Mucosa of rectum (tissue), 2 donors: ENCODE measurements at regions not wholly inside any gene's neighbourhood (a gene's known extent, or its start where the extent isn't known, plus 50 kb on each side); places are given as distances from the start of the nearest gene placed in this dataset.
"Not testable (repeated sequence)": the region's sequence is repeated elsewhere in the genome, so short reads cannot be mapped to it uniquely, and the experiment has no call there.

Source experiments
- H3K27ac ChIP-seq, 2 donors: one replicate each; pipeline ENCODE4 v1.7.0; 2013; ENCODE audit warnings: inconsistent platforms in 2 of 2, low read depth in 2 of 2, low read length in 2 of 2
- H3K27me3 ChIP-seq, 2 donors: one replicate each; pipeline ENCODE4 v1.7.0; 2013; ENCODE audit warnings: low read length in 2 of 2; ENCODE audit not compliant: control insufficient read depth in 2 of 2, insufficient read depth in 2 of 2
- H3K36me3 ChIP-seq, 2 donors: one replicate each; pipeline ENCODE4 v1.7.0; 2013; ENCODE audit warnings: low read length in 2 of 2; ENCODE audit not compliant: control insufficient read depth in 2 of 2, insufficient read depth in 2 of 2
- H3K4me1 ChIP-seq, 2 donors: one replicate each; pipeline ENCODE4 v1.7.0; 2013; ENCODE audit warnings: low read length in 2 of 2, mild to moderate bottlenecking in 1 of 2; ENCODE audit not compliant: control insufficient read depth in 2 of 2, insufficient read depth in 2 of 2
- H3K4me3 ChIP-seq, 2 donors: one replicate each; pipeline ENCODE4 v1.7.0; 2013; ENCODE audit warnings: low read length in 2 of 2
- H3K9ac ChIP-seq, 2 donors: one replicate each; pipeline ENCODE4 v1.7.0; 2013; ENCODE audit warnings: low read length in 2 of 2, low read depth in 1 of 2, mild to moderate bottlenecking in 1 of 2
- H3K9me3 ChIP-seq, 2 donors: one replicate each; pipeline ENCODE4 v1.7.0; 2013; ENCODE audit warnings: low read length in 2 of 2; ENCODE audit not compliant: control insufficient read depth in 2 of 2
- donor health status: healthy.
- donor health status: Normal muscosa, but diverticular disease.

- Histone ChIP-seq H3K27ac (no peak overlapping the region), H3K4me3 (no peak overlapping the region), H3K9me3 (peaks cover 0 to 2% of the 10 kb centered on the region in 2 donors), H3K9ac (no peak overlapping the region), H3K36me3 (no peaks in the 10 kb centered on the region), H3K27me3 (no peaks in the 10 kb centered on the region), H3K4me1 (no peaks in the 10 kb centered on the region)
Observed at GRCh38 chr16:64265756-64266155, 856.1 kb downstream of the CDH11 start.

GRCh38 chr16:64260631-64261401 is 861.0 kb downstream of the CDH11 start:
- not testable (repeated sequence) for H3K27me3 ChIP-seq

GRCh38 chr16:64254443-64255367 is 867.2 kb downstream of the CDH11 start:
- no peaks in the 10 kb centered on the region for H3K36me3 ChIP-seq
- no peaks in the 10 kb centered on the region for H3K4me1 ChIP-seq
- no peaks in the 10 kb centered on the region for H3K9me3 ChIP-seq
- H3K4me3 ChIP-seq: no peak overlapping the region
- no peak overlapping the region for H3K9ac ChIP-seq
- no peak overlapping the region for H3K27ac ChIP-seq
- H3K27me3 ChIP-seq: no peaks in the 10 kb centered on the region

More at GRCh38 chr16:64260631-64261401, 861.0 kb downstream of the CDH11 start:
- not testable (repeated sequence) for H3K4me3 ChIP-seq, H3K4me1 ChIP-seq, H3K9me3 ChIP-seq, H3K27ac ChIP-seq, H3K9ac ChIP-seq, H3K36me3 ChIP-seq

- Histone ChIP-seq H3K4me3 (no peak overlapping the region), H3K4me1 (no peaks in the 10 kb centered on the region), H3K27ac (no peak overlapping the region), H3K9me3 (no peaks in the 10 kb centered on the region), H3K27me3 (no peaks in the 10 kb centered on the region), H3K36me3 (no peaks in the 10 kb centered on the region), H3K9ac (no peak overlapping the region)
Observed at GRCh38 chr16:64253525-64253924, 868.3 kb downstream of the CDH11 start.

- Histone ChIP-seq H3K9ac (no peak overlapping the region), H3K4me3 (no peak overlapping the region), H3K9me3 (no peaks in the 10 kb centered on the region), H3K4me1 (no peaks in the 10 kb centered on the region), H3K27ac (no peak overlapping the region), H3K27me3 (no peaks in the 10 kb centered on the region), H3K36me3 (no peaks in the 10 kb centered on the region)
Observed at GRCh38 chr16:64253096-64253495, 868.8 kb downstream of the CDH11 start.

GRCh38 chr16:64251742-64252141 is 870.1 kb downstream of the CDH11 start:
- Histone ChIP-seq H3K36me3 (no peaks in the 10 kb centered on the region), H3K9ac (no peak overlapping the region), H3K4me1 (no peaks in the 10 kb centered on the region), H3K27ac (no peak overlapping the region), H3K27me3 (no peaks in the 10 kb centered on the region), H3K4me3 (no peak overlapping the region), H3K9me3 (no peaks in the 10 kb centered on the region)

- H3K27ac ChIP-seq: no peak overlapping the region
- no peaks in the 10 kb centered on the region for H3K9me3 ChIP-seq
- no peak overlapping the region for H3K4me3 ChIP-seq
- H3K36me3 ChIP-seq: no peaks in the 10 kb centered on the region
- no peak overlapping the region for H3K9ac ChIP-seq
- H3K27me3 ChIP-seq: no peaks in the 10 kb centered on the region
- no peaks in the 10 kb centered on the region for H3K4me1 ChIP-seq
Observed at GRCh38 chr16:64250866-64251265, 871.0 kb downstream of the CDH11 start.

GRCh38 chr16:64242492-64242891 is 879.4 kb downstream of the CDH11 start:
- no peaks in the 10 kb centered on the region for H3K4me1 ChIP-seq
- no peak overlapping the region for H3K9ac ChIP-seq
- no peak overlapping the region for H3K27ac ChIP-seq
- no peaks in the 10 kb centered on the region for H3K9me3 ChIP-seq
- H3K36me3 ChIP-seq: no peaks in the 10 kb centered on the region
- H3K4me3 ChIP-seq: no peak overlapping the region
- no peaks in the 10 kb centered on the region for H3K27me3 ChIP-seq

- no peaks in the 10 kb centered on the region for H3K4me1 ChIP-seq
- H3K36me3 ChIP-seq: no peaks in the 10 kb centered on the region
Observed at GRCh38 chr16:64240586-64240985, 881.3 kb downstream of the CDH11 start.

GRCh38 chr16:64238571-64238970 is 883.3 kb downstream of the CDH11 start:
- Histone ChIP-seq H3K4me3 (no peak overlapping the region), H3K4me1 (no peaks in the 10 kb centered on the region), H3K36me3 (no peaks in the 10 kb centered on the region), H3K27ac (no peak overlapping the region), H3K9ac (no peak overlapping the region), H3K27me3 (no peaks in the 10 kb centered on the region), H3K9me3 (no peaks in the 10 kb centered on the region)

More at GRCh38 chr16:64240586-64240985, 881.3 kb downstream of the CDH11 start:
- Histone ChIP-seq H3K27me3 (no peaks in the 10 kb centered on the region), H3K4me3 (no peak overlapping the region), H3K27ac (no peak overlapping the region), H3K9ac (no peak overlapping the region), H3K9me3 (no peaks in the 10 kb centered on the region)
